UCSD-AML1 (cell line): ENCODE measurements at regions not wholly inside any gene's neighbourhood (a gene's known extent, or its start where the extent isn't known, plus 50 kb on each side); places are given as distances from the start of the nearest gene placed in this dataset.

ENCODE experiments used
- DNase-seq: peaks from one replicate; lab custom pipeline; 2025; ENCODE audit not compliant: unreplicated experiment; lab: John Stamatoyannopoulos, UW

GRCh38 chr20:48284315-48284714, 499.0 kb upstream of the SULF2 start:
- DNase-seq: no peak

- no peak for DNase-seq
Observed at GRCh38 chr20:48283470-48284110, 498.3 kb upstream of the SULF2 start.

GRCh38 chr20:48282591-48283228, 497.4 kb upstream of the SULF2 start:
- no peak for DNase-seq

- DNase-seq: no peak
Observed at GRCh38 chr20:48281501-48281900, 496.2 kb upstream of the SULF2 start.

GRCh38 chr20:48278961-48279481, 493.7 kb upstream of the SULF2 start:
- no peak for DNase-seq

- no peak for DNase-seq
Observed at GRCh38 chr20:48277266-48277665, 492.0 kb upstream of the SULF2 start.

GRCh38 chr20:48276021-48276342, 490.7 kb upstream of the SULF2 start:
- no peak for DNase-seq

- DNase-seq: no peak
Observed at GRCh38 chr20:48275286-48276020, 490.2 kb upstream of the SULF2 start.

GRCh38 chr20:48273843-48274242, 488.6 kb upstream of the SULF2 start:
- DNase-seq: no peak

- no peak for DNase-seq
Observed at GRCh38 chr20:48270885-48271284, 485.6 kb upstream of the SULF2 start.

GRCh38 chr20:48267860-48268633, 482.8 kb upstream of the SULF2 start:
- no peak for DNase-seq

GRCh38 chr20:48266571-48266970, 481.3 kb upstream of the SULF2 start:
- DNase-seq: no peak

- no peak for DNase-seq
Observed at GRCh38 chr20:48265791-48266190, 480.5 kb upstream of the SULF2 start.

GRCh38 chr20:48262955-48263354, 477.7 kb upstream of the SULF2 start:
- no peak for DNase-seq

GRCh38 chr20:48262466-48262865, 477.2 kb upstream of the SULF2 start:
- DNase-seq: no peak

GRCh38 chr20:48261398-48261910, 476.2 kb upstream of the SULF2 start:
- DNase-seq: no peak

GRCh38 chr20:48260129-48260756, 475.0 kb upstream of the SULF2 start:
- DNase-seq: no peak

- DNase-seq: no peak
Observed at GRCh38 chr20:48259456-48259855, 474.2 kb upstream of the SULF2 start.

GRCh38 chr20:48257833-48258232, 472.6 kb upstream of the SULF2 start:
- no peak for DNase-seq

- DNase-seq: no peak
Observed at GRCh38 chr20:48247961-48248360, 462.7 kb upstream of the SULF2 start.
